ENCODE measurements at regions not wholly inside any gene's neighbourhood (a gene's known extent, or its start where the extent isn't known, plus 50 kb on each side); places are given as distances from the start of the nearest gene placed in this dataset.
"Not testable (repeated sequence)": the region's sequence is repeated elsewhere in the genome, so short reads cannot be mapped to it uniquely, and the experiment has no call there.

DNA sequence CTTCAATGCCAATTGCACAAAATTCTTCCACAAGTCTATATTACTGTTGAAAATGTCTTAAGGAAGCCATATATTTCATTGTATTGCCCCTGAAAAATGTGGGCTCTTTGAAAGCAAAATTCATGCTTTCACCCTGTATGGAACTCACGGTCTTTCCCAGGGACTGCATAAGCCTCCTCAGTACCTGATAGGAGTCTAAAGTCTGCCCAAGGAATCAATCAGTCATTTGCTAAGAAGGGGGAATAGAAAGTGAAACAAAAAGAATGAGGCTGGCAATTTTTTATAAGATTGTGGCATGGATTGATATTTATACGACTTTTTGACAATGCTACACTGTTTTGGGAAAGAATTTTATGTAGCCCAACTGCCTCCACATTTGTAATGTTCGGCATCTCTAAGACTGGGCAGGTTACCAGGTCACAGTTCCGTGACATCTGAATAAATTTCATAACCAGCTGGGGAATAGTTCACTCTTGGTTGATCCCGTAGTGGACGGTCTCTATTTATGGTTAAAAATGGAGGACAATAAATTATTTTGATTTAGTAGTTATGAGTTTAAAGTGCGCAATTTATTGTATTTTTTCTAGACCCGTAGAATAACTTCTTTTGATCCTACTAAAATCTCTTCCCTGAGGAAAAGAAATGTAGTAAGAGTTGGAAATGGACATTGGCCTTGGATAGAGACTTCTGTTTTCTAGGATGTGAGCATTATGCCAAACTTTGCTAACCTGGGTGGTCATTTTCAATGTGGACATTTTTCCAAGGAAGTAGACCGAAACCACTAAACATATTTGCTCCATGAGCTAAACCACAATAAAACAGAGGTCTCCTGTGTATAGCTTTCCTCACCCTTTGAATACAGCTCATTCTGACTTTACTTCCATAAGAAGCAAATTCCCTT lies 1585.4 kb downstream of the EFNB2 start:
- no peak overlapping the region for H3K4me3 ChIP-seq (ENCODE audit: low read depth, low read length)
- DNase-seq (ENCODE audit: low read depth), result no peak
- TF ChIP-seq, protein P1, sequence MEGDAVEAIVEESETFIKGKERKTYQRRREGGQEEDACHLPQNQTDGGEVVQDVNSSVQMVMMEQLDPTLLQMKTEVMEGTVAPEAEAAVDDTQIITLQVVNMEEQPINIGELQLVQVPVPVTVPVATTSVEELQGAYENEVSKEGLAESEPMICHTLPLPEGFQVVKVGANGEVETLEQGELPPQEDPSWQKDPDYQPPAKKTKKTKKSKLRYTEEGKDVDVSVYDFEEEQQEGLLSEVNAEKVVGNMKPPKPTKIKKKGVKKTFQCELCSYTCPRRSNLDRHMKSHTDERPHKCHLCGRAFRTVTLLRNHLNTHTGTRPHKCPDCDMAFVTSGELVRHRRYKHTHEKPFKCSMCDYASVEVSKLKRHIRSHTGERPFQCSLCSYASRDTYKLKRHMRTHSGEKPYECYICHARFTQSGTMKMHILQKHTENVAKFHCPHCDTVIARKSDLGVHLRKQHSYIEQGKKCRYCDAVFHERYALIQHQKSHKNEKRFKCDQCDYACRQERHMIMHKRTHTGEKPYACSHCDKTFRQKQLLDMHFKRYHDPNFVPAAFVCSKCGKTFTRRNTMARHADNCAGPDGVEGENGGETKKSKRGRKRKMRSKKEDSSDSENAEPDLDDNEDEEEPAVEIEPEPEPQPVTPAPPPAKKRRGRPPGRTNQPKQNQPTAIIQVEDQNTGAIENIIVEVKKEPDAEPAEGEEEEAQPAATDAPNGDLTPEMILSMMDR (IDR thresholded peaks at IDR 0.05; ENCODE audit: control insufficient read depth, extremely low read depth, insufficient read depth), result no peak

DNA sequence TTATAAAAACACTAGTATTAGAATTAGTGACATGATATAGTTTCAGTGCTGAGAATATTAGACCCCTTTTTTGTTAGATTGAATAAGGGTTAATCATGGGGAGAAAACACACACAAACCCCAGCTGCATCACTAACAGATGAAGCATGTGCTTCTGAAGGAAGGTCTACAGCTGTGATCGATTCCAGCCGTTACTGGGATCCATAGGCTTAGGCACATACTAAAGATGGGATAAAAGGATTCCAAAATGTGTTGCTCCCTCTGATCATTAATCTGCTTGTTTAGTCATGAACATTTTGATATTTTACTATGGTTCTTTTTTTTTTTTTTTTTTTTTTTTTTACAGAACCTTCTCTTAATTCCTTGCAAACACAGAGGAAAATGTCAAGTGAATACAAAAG lies 1591.3 kb downstream of the EFNB2 start:
- no peak for DNase-seq (ENCODE audit: low read depth)
- TF ChIP-seq, protein P1 (IDR thresholded peaks at IDR 0.05; ENCODE audit: control insufficient read depth, extremely low read depth, insufficient read depth), result no peak

GRCh38 chr13:104943331-104943730 lies 1592.1 kb downstream of the EFNB2 start:
- H3K4me3 ChIP-seq (ENCODE audit: low read depth, low read length), result no peak overlapping the region
- TF ChIP-seq, protein P1 (IDR thresholded peaks at IDR 0.05; ENCODE audit: control insufficient read depth, extremely low read depth, insufficient read depth), result no peak
- DNase-seq (ENCODE audit: low read depth), result no peak

More for the DNA sequence above, 1591.3 kb downstream of the EFNB2 start:
- no peak overlapping the region for H3K4me3 ChIP-seq (ENCODE audit: low read depth, low read length)

GRCh38 chr13:104937881-104938280 lies 1597.6 kb downstream of the EFNB2 start:
- TF ChIP-seq, protein P1 (IDR thresholded peaks at IDR 0.05; ENCODE audit: control insufficient read depth, extremely low read depth, insufficient read depth), result no peak
- no peak overlapping the region for H3K4me3 ChIP-seq (ENCODE audit: low read depth, low read length)
- no peak for DNase-seq (ENCODE audit: low read depth)

GRCh38 chr13:104936304-104936703 lies 1599.2 kb downstream of the EFNB2 start:
- TF ChIP-seq, protein P1 (IDR thresholded peaks at IDR 0.05; ENCODE audit: control insufficient read depth, extremely low read depth, insufficient read depth), result no peak
- DNase-seq (ENCODE audit: low read depth), result no peak
- no peak overlapping the region for H3K4me3 ChIP-seq (ENCODE audit: low read depth, low read length)

DNA sequence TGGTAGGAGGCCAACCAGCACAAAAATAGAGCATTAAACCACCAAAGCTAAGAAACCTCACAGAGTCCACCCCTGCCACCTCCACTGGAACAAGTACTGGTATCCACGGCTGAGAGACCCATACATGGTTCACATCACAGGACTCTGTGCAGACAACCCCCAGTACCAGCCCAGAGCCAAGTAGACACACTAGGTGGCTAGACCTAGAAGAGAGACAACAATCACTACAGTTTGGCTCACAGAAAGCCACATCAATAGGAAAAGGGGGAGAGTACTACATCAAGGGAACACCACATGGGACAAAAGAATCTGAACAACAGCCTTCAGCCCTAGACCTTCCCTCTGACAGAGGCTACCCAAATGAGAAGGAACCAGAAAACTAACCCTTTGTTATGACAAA lies 1614.9 kb downstream of the EFNB2 start:
- H3K4me3 ChIP-seq (ENCODE audit: low read depth, low read length); DNase-seq (ENCODE audit: low read depth): not testable (repeated sequence)

- TF ChIP-seq, protein P1 (IDR thresholded peaks at IDR 0.05; ENCODE audit: control insufficient read depth, extremely low read depth, insufficient read depth), result no peak
- DNase-seq (ENCODE audit: low read depth), result no peak
- H3K4me3 ChIP-seq (ENCODE audit: low read depth, low read length), result no peak overlapping the region
These were observed 1615.4 kb downstream of the EFNB2 start for GRCh38 chr13:104920091-104920490.

Measured in LNCaP clone FGC (cell line).